ENCODE measurements at regions not wholly inside any gene's neighbourhood (a gene's known extent, or its start where the extent isn't known, plus 50 kb on each side); places are given as distances from the start of the nearest gene placed in this dataset.
"Not testable (repeated sequence)": the region's sequence is repeated elsewhere in the genome, so short reads cannot be mapped to it uniquely, and the experiment has no call there.

- Mint-ChIP-seq H3K27me3 (peaks cover 2% of the 10 kb centered on the region), H3K9me3 (no peaks in the 10 kb centered on the region), H3K36me3 (no peaks in the 10 kb centered on the region), H3K27ac (no peak overlapping the region), H3K4me3 (no peak overlapping the region), H3K4me1 (no peaks in the 10 kb centered on the region)
- DNase-seq (ENCODE audit: low spot score in 2 of 2) = no peak
- no peak for ATAC-seq (ENCODE audit: low read depth)
These were observed 290.2 kb upstream of the CNR1 start for GRCh38 chr6:88456221-88456859.

- Mint-ChIP-seq H3K36me3 (no peaks in the 10 kb centered on the region), H3K27ac (no peak overlapping the region), H3K4me3 (no peak overlapping the region), H3K4me1 (no peaks in the 10 kb centered on the region), H3K27me3 (peaks cover 2% of the 10 kb centered on the region), H3K9me3 (no peaks in the 10 kb centered on the region)
- no peak for DNase-seq (ENCODE audit: low spot score in 2 of 2)
- ATAC-seq (ENCODE audit: low read depth) = no peak
These were observed 289.2 kb upstream of the CNR1 start for GRCh38 chr6:88455317-88455716.

GRCh38 chr6:88454658-88455057 lies 288.5 kb upstream of the CNR1 start:
- H3K9me3 Mint-ChIP-seq = no peaks in the 10 kb centered on the region
- H3K4me1 Mint-ChIP-seq = no peaks in the 10 kb centered on the region

GRCh38 chr6:88449770-88450169 lies 283.6 kb upstream of the CNR1 start:
- Mint-ChIP-seq H3K4me3 (no peak overlapping the region), H3K27me3 (peaks cover 6% of the 10 kb centered on the region), H3K36me3 (no peaks in the 10 kb centered on the region), H3K4me1 (no peaks in the 10 kb centered on the region), H3K9me3 (no peaks in the 10 kb centered on the region), H3K27ac (no peak overlapping the region)
- DNase-seq (ENCODE audit: low spot score in 2 of 2) = no peak
- ATAC-seq (ENCODE audit: low read depth) = no peak

More at GRCh38 chr6:88454658-88455057, 288.5 kb upstream of the CNR1 start:
- Mint-ChIP-seq H3K4me3 (no peak overlapping the region), H3K27me3 (peaks cover 3% of the 10 kb centered on the region), H3K27ac (no peak overlapping the region), H3K36me3 (no peaks in the 10 kb centered on the region)
- DNase-seq (ENCODE audit: low spot score in 2 of 2) = no peak
- ATAC-seq (ENCODE audit: low read depth) = no peak

GRCh38 chr6:88445188-88445965 lies 279.2 kb upstream of the CNR1 start:
- Mint-ChIP-seq H3K4me3 (no peak overlapping the region), H3K27me3 (peaks cover 8% of the 10 kb centered on the region), H3K9me3 (no peaks in the 10 kb centered on the region), H3K36me3 (no peaks in the 10 kb centered on the region), H3K4me1 (no peaks in the 10 kb centered on the region), H3K27ac (no peak overlapping the region)
- no peak for DNase-seq (ENCODE audit: low spot score in 2 of 2)
- ATAC-seq (ENCODE audit: low read depth) = no peak

- Mint-ChIP-seq H3K36me3 (no peaks in the 10 kb centered on the region), H3K4me3 (no peak overlapping the region), H3K27me3 (peaks cover 6% of the 10 kb centered on the region), H3K27ac (no peak overlapping the region), H3K9me3 (no peaks in the 10 kb centered on the region), H3K4me1 (no peaks in the 10 kb centered on the region)
- DNase-seq (ENCODE audit: low spot score in 2 of 2) = no peak
- no peak for ATAC-seq (ENCODE audit: low read depth)
These were observed 277.4 kb upstream of the CNR1 start for GRCh38 chr6:88443554-88443953.

GRCh38 chr6:88442737-88443136 lies 276.6 kb upstream of the CNR1 start:
- Mint-ChIP-seq H3K27me3 (peaks cover 6% of the 10 kb centered on the region), H3K4me1 (no peaks in the 10 kb centered on the region), H3K4me3 (no peak overlapping the region), H3K27ac (no peak overlapping the region), H3K36me3 (no peaks in the 10 kb centered on the region), H3K9me3 (no peaks in the 10 kb centered on the region)
- no peak for DNase-seq (ENCODE audit: low spot score in 2 of 2)
- ATAC-seq (ENCODE audit: low read depth) = no peak

- no peaks in the 10 kb centered on the region for H3K4me1 Mint-ChIP-seq
- ATAC-seq (ENCODE audit: low read depth) = no peak
- H3K36me3 Mint-ChIP-seq = no peaks in the 10 kb centered on the region
- H3K27ac Mint-ChIP-seq = no peak overlapping the region
- H3K4me3 Mint-ChIP-seq = no peak overlapping the region
- peaks cover 4% of the 10 kb centered on the region for H3K27me3 Mint-ChIP-seq
- no peak for DNase-seq (ENCODE audit: low spot score in 2 of 2)
- no peaks in the 10 kb centered on the region for H3K9me3 Mint-ChIP-seq
These were observed 275.2 kb upstream of the CNR1 start for GRCh38 chr6:88441346-88441745.

- H3K9me3 Mint-ChIP-seq = no peaks in the 10 kb centered on the region
- no peak overlapping the region for H3K27ac Mint-ChIP-seq
- H3K36me3 Mint-ChIP-seq = no peaks in the 10 kb centered on the region
- peaks cover 6% of the 10 kb centered on the region for H3K27me3 Mint-ChIP-seq
- no peak overlapping the region for H3K4me3 Mint-ChIP-seq
- DNase-seq (ENCODE audit: low spot score in 2 of 2) (no peak), ATAC-seq (ENCODE audit: low read depth) (no peak)
- no peaks in the 10 kb centered on the region for H3K4me1 Mint-ChIP-seq
These were observed 261.9 kb upstream of the CNR1 start for GRCh38 chr6:88428068-88428467.

GRCh38 chr6:88426005-88426404 lies 259.9 kb upstream of the CNR1 start:
- Mint-ChIP-seq H3K36me3 (no peaks in the 10 kb centered on the region), H3K27ac (no peak overlapping the region), H3K4me1 (no peaks in the 10 kb centered on the region), H3K9me3 (no peaks in the 10 kb centered on the region), H3K27me3 (peaks cover 1% of the 10 kb centered on the region), H3K4me3 (no peak overlapping the region)
- DNase-seq (ENCODE audit: low spot score in 2 of 2) (no peak), ATAC-seq (ENCODE audit: low read depth) (no peak)

- Mint-ChIP-seq H3K27me3 (peaks cover 4% of the 10 kb centered on the region), H3K9me3 (no peaks in the 10 kb centered on the region), H3K4me3 (no peak overlapping the region), H3K4me1 (no peaks in the 10 kb centered on the region), H3K36me3 (no peaks in the 10 kb centered on the region), H3K27ac (no peak overlapping the region)
- DNase-seq (ENCODE audit: low spot score in 2 of 2) = no peak
- ATAC-seq (ENCODE audit: low read depth) = no peak
These were observed 256.7 kb upstream of the CNR1 start for GRCh38 chr6:88422831-88423230.

- not testable (repeated sequence) for ATAC-seq (ENCODE audit: low read depth); H3K9me3 Mint-ChIP-seq; H3K36me3 Mint-ChIP-seq
These were observed 254.9 kb upstream of the CNR1 start for GRCh38 chr6:88420967-88421488.

GRCh38 chr6:88418921-88419810 lies 253.0 kb upstream of the CNR1 start:
- ATAC-seq (ENCODE audit: low read depth); H3K27ac Mint-ChIP-seq: not testable (repeated sequence)

More at GRCh38 chr6:88420967-88421488, 254.9 kb upstream of the CNR1 start:
- DNase-seq (ENCODE audit: low spot score in 2 of 2); H3K4me1 Mint-ChIP-seq; H3K27ac Mint-ChIP-seq; H3K27me3 Mint-ChIP-seq; H3K4me3 Mint-ChIP-seq: not testable (repeated sequence)

GRCh38 chr6:88417361-88417760 lies 251.2 kb upstream of the CNR1 start:
- not testable (repeated sequence) for DNase-seq (ENCODE audit: low spot score in 2 of 2); H3K36me3 Mint-ChIP-seq; H3K27ac Mint-ChIP-seq; H3K27me3 Mint-ChIP-seq; H3K4me3 Mint-ChIP-seq; H3K4me1 Mint-ChIP-seq; ATAC-seq (ENCODE audit: low read depth); H3K9me3 Mint-ChIP-seq

More at GRCh38 chr6:88418921-88419810, 253.0 kb upstream of the CNR1 start:
- H3K27me3 Mint-ChIP-seq; H3K36me3 Mint-ChIP-seq; H3K4me1 Mint-ChIP-seq; H3K9me3 Mint-ChIP-seq; H3K4me3 Mint-ChIP-seq; DNase-seq (ENCODE audit: low spot score in 2 of 2): not testable (repeated sequence)
